ENCODE measurements at regions not wholly inside any gene's neighbourhood (a gene's known extent, or its start where the extent isn't known, plus 50 kb on each side); places are given as distances from the start of the nearest gene placed in this dataset.

GRCh38 chr6:15715060-15715459, 52.2 kb upstream of the DTNBP1 start:
- DNase-seq, result no peak

- no peak for DNase-seq
Measured at GRCh38 chr6:15714658-15715057, 51.8 kb upstream of the DTNBP1 start.

GRCh38 chr6:15713325-15713724, 50.5 kb upstream of the DTNBP1 start:
- no peak for DNase-seq

- no peak for DNase-seq
Measured at GRCh38 chr6:15712797-15713196, 50.0 kb upstream of the DTNBP1 start.
